Gastroesophageal sphincter (tissue), 4 donors: ENCODE measurements at regions not wholly inside any gene's neighbourhood (a gene's known extent, or its start where the extent isn't known, plus 50 kb on each side); places are given as distances from the start of the nearest gene placed in this dataset.

Experiments
- ATAC-seq: fragments of 150-250 bp; one replicate; pipeline ENCODE4 v1.9.1; 2016; ENCODE audit warnings: mild to moderate bottlenecking, moderate library complexity
- H3K27ac ChIP-seq, 4 donors: fragments of 200-600 bp; sonication (generic) in 3 of 4; 1 replicate in 3 of 4; 2 replicates in 1 of 4; pipeline ENCODE4 v1.5.1; 2016 to 2019
- H3K27me3 ChIP-seq: fragments of 200-600 bp; sonication (generic); one replicate; pipeline ENCODE4 v1.5.1; 2019
- H3K36me3 ChIP-seq, 2 donors: fragments of 200-600 bp; sonication (generic); one replicate each; pipeline ENCODE4 v1.5.1; 2019; ENCODE audit warnings: control low read depth in 1 of 2
- H3K4me1 ChIP-seq, 3 donors: fragments of 200-600 bp; sonication (generic); 1 replicate in 2 of 3; 2 replicates in 1 of 3; pipeline ENCODE4 v1.5.1; 2016 to 2019; ENCODE audit warnings: control low read depth in 2 of 3
- H3K4me3 ChIP-seq, 2 donors: fragments of 200-600 bp; sonication (generic); one replicate each; pipeline ENCODE4 v1.5.1; 2019; ENCODE audit warnings: mild to moderate bottlenecking in 1 of 2, moderate library complexity in 1 of 2
- H3K9me3 ChIP-seq, 3 donors: fragments of 200-600 bp; sonication (generic); one replicate each; pipeline ENCODE4 v1.5.1; 2017 to 2019; ENCODE audit warnings: control low read depth in 2 of 3
- EP300 ChIP-seq: sonication (generic); formaldehyde crosslinking; IDR thresholded peaks from one replicate; pipeline ENCODE4 v1.6.1; 2017; ENCODE audit warnings: antibody characterized with exemption, mild to moderate bottlenecking
- POLR2A ChIP-seq, 2 donors: fragments of 450-650 bp; IDR thresholded peaks; one replicate each; pipeline ENCODE4 v1.6.1; 2017; ENCODE audit warnings: antibody characterized with exemption in 2 of 2, mild to moderate bottlenecking in 2 of 2, moderate library complexity in 1 of 2
- POLR2AphosphoS5 ChIP-seq: sonication (generic); formaldehyde crosslinking; IDR thresholded peaks from one replicate; pipeline ENCODE4 v1.6.1; 2017; ENCODE audit warnings: antibody characterized with exemption
- WGBS, 2 donors: methylation state at CpG; one replicate each; pipeline ENCODE4 v1.1.5; 2018; ENCODE audit warnings: low coverage in 1 of 2; 5-methylcytosine and 5-hydroxymethylcytosine counted together
- TF ChIP-seq, protein P1 (sequence below), 4 experiments: fragments of 200-600 bp in 2 of 4; fragments of 450-650 bp in 2 of 4; sonication (generic) in 1 of 4; IDR thresholded peaks; one replicate each; pipeline ENCODE4 v1.5.1; 2017 to 2019; ENCODE audit warnings: antibody characterized with exemption in 4 of 4, mild to moderate bottlenecking in 2 of 4, moderate library complexity in 2 of 4

DNA sequence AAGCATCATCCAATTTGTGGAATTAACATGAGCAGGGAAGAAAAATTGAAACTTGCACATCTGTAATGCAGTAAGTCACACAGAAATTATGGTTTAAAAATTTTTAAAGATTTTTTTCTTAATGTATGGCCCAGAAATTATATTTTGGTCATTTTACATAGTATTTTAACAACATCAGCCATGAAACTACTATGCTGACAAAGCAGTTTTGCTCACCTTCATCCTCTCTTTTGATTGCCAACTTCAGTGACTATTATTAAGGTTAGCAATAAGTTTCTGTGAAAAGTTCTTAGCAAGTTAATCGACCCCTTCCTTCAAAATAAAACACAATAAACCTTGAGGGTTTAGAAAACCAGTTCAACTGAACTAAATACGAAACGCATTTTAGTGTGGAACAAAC is 1347.0 kb downstream of the EPHA7 start:
- ATAC-seq = no peak
- no peaks in the 10 kb centered on the region for H3K27me3 ChIP-seq
- H3K36me3 ChIP-seq = no peaks in the 10 kb centered on the region
- H3K9me3 ChIP-seq = peaks cover 0 to 2% (median 0%) of the 10 kb centered on the region in 3 donors
- H3K4me3 ChIP-seq = no peak overlapping the region
- 88 to 95% methylated on average over 3 of the region's 3 CpGs for WGBS, 2 donors
- TF ChIP-seq POLR2A (IDR thresholded peaks at IDR 0.05) = no peak
- no peak for TF ChIP-seq EP300
- TF ChIP-seq POLR2AphosphoS5 = no peak
- TF ChIP-seq, protein P1, sequence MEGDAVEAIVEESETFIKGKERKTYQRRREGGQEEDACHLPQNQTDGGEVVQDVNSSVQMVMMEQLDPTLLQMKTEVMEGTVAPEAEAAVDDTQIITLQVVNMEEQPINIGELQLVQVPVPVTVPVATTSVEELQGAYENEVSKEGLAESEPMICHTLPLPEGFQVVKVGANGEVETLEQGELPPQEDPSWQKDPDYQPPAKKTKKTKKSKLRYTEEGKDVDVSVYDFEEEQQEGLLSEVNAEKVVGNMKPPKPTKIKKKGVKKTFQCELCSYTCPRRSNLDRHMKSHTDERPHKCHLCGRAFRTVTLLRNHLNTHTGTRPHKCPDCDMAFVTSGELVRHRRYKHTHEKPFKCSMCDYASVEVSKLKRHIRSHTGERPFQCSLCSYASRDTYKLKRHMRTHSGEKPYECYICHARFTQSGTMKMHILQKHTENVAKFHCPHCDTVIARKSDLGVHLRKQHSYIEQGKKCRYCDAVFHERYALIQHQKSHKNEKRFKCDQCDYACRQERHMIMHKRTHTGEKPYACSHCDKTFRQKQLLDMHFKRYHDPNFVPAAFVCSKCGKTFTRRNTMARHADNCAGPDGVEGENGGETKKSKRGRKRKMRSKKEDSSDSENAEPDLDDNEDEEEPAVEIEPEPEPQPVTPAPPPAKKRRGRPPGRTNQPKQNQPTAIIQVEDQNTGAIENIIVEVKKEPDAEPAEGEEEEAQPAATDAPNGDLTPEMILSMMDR (IDR thresholded peaks at IDR 0.05) = no peak
- no peak overlapping the region for H3K27ac ChIP-seq
- H3K4me1 ChIP-seq = no peaks in the 10 kb centered on the region

DNA sequence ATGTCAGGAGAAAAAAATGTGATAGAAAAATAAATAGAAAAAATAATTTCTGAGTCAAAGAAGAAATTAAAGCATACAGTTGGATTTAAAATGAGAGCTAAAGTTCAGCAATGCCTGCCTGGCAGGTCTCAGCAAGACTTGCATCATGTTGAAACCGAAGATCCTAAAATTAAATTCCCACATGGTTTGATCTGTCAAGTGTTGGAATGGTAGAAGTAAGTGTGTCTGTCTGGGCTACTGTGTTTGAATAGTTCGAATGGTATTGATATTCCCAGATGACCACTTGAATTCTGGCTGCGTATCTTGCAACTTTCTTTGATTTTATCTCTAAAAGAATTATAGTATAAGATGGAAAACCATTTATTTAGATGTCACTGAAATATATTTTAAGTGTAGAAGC is 1349.6 kb downstream of the EPHA7 start:
- ATAC-seq = no peak
- no peak overlapping the region for H3K27ac ChIP-seq
- 59 to 91% methylated on average over 3 of the region's 3 CpGs for WGBS, 2 donors
- no peaks in the 10 kb centered on the region for H3K27me3 ChIP-seq
- no peaks in the 10 kb centered on the region for H3K4me1 ChIP-seq
- H3K9me3 ChIP-seq = no peaks in the 10 kb centered on the region
- H3K4me3 ChIP-seq = no peak overlapping the region
- H3K36me3 ChIP-seq = no peaks in the 10 kb centered on the region
- TF ChIP-seq, protein P1 (IDR thresholded peaks at IDR 0.05) = no peak
- TF ChIP-seq POLR2AphosphoS5 = no peak
- no peak for TF ChIP-seq POLR2A (IDR thresholded peaks at IDR 0.05)
- no peak for TF ChIP-seq EP300

DNA sequence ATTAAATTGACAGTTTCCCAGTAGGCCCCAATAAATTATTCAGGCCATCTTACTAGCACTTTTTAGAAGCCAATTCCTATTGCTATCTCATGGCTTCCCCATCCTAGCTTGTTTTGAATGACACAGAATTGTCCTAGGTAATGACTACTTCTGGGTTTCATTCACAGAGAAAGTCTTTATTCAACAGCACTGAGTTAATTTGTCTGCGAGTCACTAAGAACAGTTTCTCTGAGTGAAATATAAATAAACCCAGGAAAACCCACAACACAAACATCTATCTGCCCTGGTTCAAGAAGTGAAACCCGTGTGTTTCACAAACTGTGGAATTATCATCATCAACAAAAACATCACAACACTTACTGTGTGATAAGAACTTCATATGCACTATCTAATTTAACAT is 1366.8 kb downstream of the EPHA7 start:
- no peaks in the 10 kb centered on the region for H3K27me3 ChIP-seq
- H3K9me3 ChIP-seq = no peaks in the 10 kb centered on the region
- no peak for ATAC-seq
- no peak for TF ChIP-seq POLR2A (IDR thresholded peaks at IDR 0.05)
- TF ChIP-seq POLR2AphosphoS5 = no peak
- no peak for TF ChIP-seq EP300
- TF ChIP-seq, protein P1 (IDR thresholded peaks at IDR 0.05) = no peak
- no peaks in the 10 kb centered on the region for H3K4me1 ChIP-seq
- H3K27ac ChIP-seq = no peak overlapping the region
- no peaks in the 10 kb centered on the region for H3K36me3 ChIP-seq
- 52 to 100% methylated on average over 1 to 2 of the region's 2 CpGs for WGBS, 2 donors
- no peak overlapping the region for H3K4me3 ChIP-seq

DNA sequence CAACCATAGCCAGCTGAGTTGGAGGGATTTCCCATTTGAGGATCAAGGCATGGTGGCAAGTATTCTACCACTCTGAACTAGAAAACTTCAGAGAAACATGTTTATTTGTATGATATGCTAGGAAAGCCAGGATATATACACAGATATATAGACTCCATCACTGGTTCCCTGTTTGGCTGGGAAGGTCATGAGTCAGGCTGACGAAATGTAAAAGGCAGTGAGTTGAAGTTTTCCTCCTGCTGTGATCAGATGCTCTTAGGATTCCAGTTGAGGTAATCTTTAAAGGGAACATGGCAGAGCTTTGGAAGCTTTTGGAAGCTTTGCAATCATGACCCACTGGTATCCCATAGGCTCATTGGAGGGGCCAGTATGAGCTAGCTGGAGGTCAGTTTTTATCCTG is 1369.1 kb downstream of the EPHA7 start:
- Histone ChIP-seq H3K4me1 (no peaks in the 10 kb centered on the region), H3K27ac (no peak overlapping the region), H3K4me3 (no peak overlapping the region), H3K36me3 (no peaks in the 10 kb centered on the region), H3K27me3 (no peaks in the 10 kb centered on the region), H3K9me3 (no peaks in the 10 kb centered on the region)
- no peak for ATAC-seq
- TF ChIP-seq, protein P1 (IDR thresholded peaks at IDR 0.05) = no peak
- TF ChIP-seq POLR2AphosphoS5 (no peak), POLR2A (IDR thresholded peaks at IDR 0.05) (no peak), EP300 (no peak)
- 50 to 60% methylated on average over 1 of the region's 1 CpG for WGBS, 2 donors

DNA sequence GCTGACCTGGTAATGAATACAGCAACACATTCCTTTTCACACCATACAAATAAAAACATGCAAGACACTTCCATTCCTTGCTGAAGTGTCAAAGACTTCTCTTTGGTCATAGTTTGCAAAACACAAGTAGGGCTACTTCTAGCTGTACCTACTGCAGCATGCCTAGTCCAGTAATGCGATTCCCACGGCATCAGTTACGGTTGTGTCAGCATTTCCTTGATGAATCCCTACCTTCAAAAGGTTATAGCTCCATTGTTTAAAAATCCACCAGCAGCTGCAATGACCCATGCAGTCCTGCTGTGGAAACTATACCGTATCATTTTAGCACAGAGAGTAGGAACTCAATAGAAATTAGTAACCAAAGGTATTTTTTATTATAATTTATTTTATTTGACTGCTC is 1371.5 kb downstream of the EPHA7 start:
- no peak for TF ChIP-seq EP300
- TF ChIP-seq, protein P1 (IDR thresholded peaks at IDR 0.05) = no peak
- TF ChIP-seq POLR2AphosphoS5 = no peak
- TF ChIP-seq POLR2A (IDR thresholded peaks at IDR 0.05) = no peak
- Histone ChIP-seq H3K4me1 (no peaks in the 10 kb centered on the region), H3K27ac (no peak overlapping the region), H3K9me3 (no peaks in the 10 kb centered on the region), H3K36me3 (no peaks in the 10 kb centered on the region), H3K4me3 (no peak overlapping the region), H3K27me3 (no peaks in the 10 kb centered on the region)
- no peak for ATAC-seq
- WGBS, 2 donors = 57 to 62% methylated on average over 4 of the region's 4 CpGs
